ENCODE measurements at regions not wholly inside any gene's neighbourhood (a gene's known extent, or its start where the extent isn't known, plus 50 kb on each side); places are given as distances from the start of the nearest gene placed in this dataset.

DNA sequence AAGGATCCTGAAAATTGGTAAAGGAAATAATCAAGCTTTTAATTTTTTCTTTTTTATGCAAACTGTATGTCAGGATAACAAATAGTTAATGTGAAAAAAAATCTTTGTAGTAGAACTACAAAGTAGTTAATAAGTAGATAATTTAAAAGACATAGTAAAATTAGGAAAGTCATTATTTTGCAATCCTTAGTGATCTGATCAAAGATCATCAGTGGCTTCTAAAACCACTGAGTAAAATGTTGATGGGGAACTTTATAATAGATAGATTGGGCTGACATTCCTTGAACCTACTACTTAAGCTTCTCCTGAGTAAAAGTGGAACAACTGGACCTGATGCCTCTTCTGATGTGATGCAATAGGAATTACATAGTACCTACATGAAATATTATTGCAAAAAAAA lies 119.0 kb upstream of the TMTC2 start:
- TF ChIP-seq CREB1 (CRISPR knock-in tag; IDR thresholded peaks at IDR 0.05; ENCODE audit: low read depth) (no peak), ZNF331 (CRISPR knock-in tag; IDR thresholded peaks at IDR 0.05; ENCODE audit: low read depth) (no peak), NANOG (IDR thresholded peaks at IDR 0.05; ENCODE audit: borderline replicate concordance) (no peak), EZH2 (IDR thresholded peaks at IDR 0.05; ENCODE audit: low read depth, unreplicated experiment) (no peak), POLR2AphosphoS5 (IDR thresholded peaks at IDR 0.05; ENCODE audit: low read depth) (no peak), JUNB (IDR thresholded peaks at IDR 0.05; ENCODE audit: unreplicated experiment) (no peak), EZH2phosphoT487 (IDR thresholded peaks at IDR 0.05; ENCODE audit: unreplicated experiment) (no peak)
- TF ChIP-seq, protein P1, sequence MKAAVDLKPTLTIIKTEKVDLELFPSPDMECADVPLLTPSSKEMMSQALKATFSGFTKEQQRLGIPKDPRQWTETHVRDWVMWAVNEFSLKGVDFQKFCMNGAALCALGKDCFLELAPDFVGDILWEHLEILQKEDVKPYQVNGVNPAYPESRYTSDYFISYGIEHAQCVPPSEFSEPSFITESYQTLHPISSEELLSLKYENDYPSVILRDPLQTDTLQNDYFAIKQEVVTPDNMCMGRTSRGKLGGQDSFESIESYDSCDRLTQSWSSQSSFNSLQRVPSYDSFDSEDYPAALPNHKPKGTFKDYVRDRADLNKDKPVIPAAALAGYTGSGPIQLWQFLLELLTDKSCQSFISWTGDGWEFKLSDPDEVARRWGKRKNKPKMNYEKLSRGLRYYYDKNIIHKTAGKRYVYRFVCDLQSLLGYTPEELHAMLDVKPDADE (IDR thresholded peaks at IDR 0.05): no peak
- TF ChIP-seq, protein P2, sequence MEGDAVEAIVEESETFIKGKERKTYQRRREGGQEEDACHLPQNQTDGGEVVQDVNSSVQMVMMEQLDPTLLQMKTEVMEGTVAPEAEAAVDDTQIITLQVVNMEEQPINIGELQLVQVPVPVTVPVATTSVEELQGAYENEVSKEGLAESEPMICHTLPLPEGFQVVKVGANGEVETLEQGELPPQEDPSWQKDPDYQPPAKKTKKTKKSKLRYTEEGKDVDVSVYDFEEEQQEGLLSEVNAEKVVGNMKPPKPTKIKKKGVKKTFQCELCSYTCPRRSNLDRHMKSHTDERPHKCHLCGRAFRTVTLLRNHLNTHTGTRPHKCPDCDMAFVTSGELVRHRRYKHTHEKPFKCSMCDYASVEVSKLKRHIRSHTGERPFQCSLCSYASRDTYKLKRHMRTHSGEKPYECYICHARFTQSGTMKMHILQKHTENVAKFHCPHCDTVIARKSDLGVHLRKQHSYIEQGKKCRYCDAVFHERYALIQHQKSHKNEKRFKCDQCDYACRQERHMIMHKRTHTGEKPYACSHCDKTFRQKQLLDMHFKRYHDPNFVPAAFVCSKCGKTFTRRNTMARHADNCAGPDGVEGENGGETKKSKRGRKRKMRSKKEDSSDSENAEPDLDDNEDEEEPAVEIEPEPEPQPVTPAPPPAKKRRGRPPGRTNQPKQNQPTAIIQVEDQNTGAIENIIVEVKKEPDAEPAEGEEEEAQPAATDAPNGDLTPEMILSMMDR (conservative IDR thresholded peaks at IDR 0.05; ENCODE audit: low read depth in 2 of 2): no peak
- TF ChIP-seq, protein P3, sequence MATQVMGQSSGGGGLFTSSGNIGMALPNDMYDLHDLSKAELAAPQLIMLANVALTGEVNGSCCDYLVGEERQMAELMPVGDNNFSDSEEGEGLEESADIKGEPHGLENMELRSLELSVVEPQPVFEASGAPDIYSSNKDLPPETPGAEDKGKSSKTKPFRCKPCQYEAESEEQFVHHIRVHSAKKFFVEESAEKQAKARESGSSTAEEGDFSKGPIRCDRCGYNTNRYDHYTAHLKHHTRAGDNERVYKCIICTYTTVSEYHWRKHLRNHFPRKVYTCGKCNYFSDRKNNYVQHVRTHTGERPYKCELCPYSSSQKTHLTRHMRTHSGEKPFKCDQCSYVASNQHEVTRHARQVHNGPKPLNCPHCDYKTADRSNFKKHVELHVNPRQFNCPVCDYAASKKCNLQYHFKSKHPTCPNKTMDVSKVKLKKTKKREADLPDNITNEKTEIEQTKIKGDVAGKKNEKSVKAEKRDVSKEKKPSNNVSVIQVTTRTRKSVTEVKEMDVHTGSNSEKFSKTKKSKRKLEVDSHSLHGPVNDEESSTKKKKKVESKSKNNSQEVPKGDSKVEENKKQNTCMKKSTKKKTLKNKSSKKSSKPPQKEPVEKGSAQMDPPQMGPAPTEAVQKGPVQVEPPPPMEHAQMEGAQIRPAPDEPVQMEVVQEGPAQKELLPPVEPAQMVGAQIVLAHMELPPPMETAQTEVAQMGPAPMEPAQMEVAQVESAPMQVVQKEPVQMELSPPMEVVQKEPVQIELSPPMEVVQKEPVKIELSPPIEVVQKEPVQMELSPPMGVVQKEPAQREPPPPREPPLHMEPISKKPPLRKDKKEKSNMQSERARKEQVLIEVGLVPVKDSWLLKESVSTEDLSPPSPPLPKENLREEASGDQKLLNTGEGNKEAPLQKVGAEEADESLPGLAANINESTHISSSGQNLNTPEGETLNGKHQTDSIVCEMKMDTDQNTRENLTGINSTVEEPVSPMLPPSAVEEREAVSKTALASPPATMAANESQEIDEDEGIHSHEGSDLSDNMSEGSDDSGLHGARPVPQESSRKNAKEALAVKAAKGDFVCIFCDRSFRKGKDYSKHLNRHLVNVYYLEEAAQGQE (IDR thresholded peaks at IDR 0.05; ENCODE audit: unreplicated experiment): no peak
